ENCODE measurements at regions not wholly inside any gene's neighbourhood (a gene's known extent, or its start where the extent isn't known, plus 50 kb on each side); places are given as distances from the start of the nearest gene placed in this dataset.

DNA sequence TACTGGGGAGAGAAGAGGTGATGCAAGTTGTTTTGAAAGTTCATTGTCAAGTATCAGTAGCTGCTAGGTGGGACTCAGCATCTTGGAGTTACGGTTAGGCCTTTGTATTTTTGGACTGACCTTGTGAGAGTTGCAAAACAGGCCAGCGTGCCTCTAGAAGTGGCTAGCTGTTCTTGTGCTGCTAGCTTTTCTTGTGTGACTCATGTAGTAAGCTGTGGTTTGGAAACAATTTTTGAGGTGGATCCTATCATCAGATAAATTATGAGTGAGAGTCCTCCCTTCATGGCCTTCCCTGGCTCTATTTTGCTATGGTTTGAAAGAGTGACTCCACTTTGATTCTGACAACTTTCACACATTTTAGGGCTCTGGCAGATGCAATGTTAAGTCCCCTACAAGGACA lies 409.2 kb upstream of the HS6ST1 start:
- in situ Hi-C loops (cut with HindIII; ENCODE audit: low pct_ligation_motif_present, low sequenced_read_pairs): loop anchor here (25.0 kb wide), 1 partner anchor 416 kb away; the partner anchor contains the start of gene HS6ST1
- Histone ChIP-seq H3K27me3 (replicated peaks) (no peaks in the 10 kb centered on the region), H3K4me3 (ENCODE audit: low read depth, low read length) (no peak overlapping the region), H3K36me3 (replicated peaks) (no peaks in the 10 kb centered on the region), H3K27ac (peak overlapping the region; percentile 28)
- peak; percentile 92 for DNase-seq
- TF ChIP-seq, protein P1, sequence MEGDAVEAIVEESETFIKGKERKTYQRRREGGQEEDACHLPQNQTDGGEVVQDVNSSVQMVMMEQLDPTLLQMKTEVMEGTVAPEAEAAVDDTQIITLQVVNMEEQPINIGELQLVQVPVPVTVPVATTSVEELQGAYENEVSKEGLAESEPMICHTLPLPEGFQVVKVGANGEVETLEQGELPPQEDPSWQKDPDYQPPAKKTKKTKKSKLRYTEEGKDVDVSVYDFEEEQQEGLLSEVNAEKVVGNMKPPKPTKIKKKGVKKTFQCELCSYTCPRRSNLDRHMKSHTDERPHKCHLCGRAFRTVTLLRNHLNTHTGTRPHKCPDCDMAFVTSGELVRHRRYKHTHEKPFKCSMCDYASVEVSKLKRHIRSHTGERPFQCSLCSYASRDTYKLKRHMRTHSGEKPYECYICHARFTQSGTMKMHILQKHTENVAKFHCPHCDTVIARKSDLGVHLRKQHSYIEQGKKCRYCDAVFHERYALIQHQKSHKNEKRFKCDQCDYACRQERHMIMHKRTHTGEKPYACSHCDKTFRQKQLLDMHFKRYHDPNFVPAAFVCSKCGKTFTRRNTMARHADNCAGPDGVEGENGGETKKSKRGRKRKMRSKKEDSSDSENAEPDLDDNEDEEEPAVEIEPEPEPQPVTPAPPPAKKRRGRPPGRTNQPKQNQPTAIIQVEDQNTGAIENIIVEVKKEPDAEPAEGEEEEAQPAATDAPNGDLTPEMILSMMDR (IDR thresholded peaks at IDR 0.05; ENCODE audit: low read depth, low read length, missing control alignments): no peak

DNA sequence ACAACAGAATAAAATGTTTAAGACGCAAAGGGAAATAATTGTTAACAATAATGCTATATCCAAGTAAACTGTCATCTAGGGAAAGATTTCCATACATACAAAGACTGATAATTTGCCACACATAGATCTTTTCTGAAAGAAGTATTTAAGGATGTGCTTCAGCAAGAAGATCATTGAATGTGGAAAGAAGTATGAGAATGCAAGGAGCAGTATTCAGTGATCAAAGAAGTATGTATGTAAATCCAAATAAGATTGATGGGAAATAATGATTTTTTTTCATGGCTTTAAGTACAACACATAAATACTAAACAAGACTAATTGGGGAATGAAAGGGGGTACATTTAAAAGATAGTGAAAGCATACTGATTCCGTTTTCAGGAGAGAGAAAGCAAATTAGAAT lies 410.4 kb upstream of the HS6ST1 start:
- DNase-seq: no peak
- in situ Hi-C loops (cut with HindIII; ENCODE audit: low pct_ligation_motif_present, low sequenced_read_pairs): loop anchor here (25.0 kb wide), 1 partner anchor 417 kb away; the partner anchor contains the start of gene HS6ST1
- Histone ChIP-seq H3K27ac (no peak overlapping the region), H3K27me3 (replicated peaks) (no peaks in the 10 kb centered on the region), H3K4me3 (ENCODE audit: low read depth, low read length) (no peak overlapping the region), H3K36me3 (replicated peaks) (no peaks in the 10 kb centered on the region)
- TF ChIP-seq, protein P1 (IDR thresholded peaks at IDR 0.05; ENCODE audit: low read depth, low read length, missing control alignments): no peak

DNA sequence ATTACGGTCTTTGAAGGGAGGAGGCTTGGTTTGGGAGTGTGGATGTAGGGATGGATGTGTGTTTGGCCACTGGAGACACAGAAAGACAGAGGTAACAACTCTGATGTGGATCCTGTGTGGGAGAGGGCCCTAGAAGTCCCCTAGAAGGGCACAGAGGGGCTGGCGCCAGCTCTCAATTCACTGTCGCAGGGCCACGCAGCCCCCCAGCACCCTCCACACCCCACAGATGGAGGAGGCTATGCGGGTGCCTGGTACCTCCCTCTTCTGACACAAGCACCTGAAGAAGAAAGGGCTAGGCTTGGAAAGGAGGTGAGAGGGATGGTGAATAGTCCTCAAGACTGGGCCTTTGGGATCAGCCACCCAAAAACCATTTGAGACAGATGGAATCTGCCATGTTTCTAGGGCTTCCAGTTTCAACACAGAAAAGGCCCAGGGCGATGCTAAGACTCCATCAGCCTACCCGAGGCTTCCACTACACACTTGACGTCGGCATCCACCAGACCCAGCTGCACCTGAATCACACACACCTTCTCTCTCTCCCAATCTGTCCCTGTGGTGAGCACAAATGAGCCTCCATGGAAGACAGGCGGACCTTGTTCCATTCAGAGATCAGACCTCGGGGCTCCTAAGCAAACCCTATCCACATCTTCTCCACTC lies 413.5 kb upstream of the HS6ST1 start:
- DNase-seq: no peak
- no peak overlapping the region for H3K4me3 ChIP-seq (ENCODE audit: low read depth, low read length)
- H3K36me3 ChIP-seq (replicated peaks): no peaks in the 10 kb centered on the region
- H3K27ac ChIP-seq: no peak overlapping the region
- TF ChIP-seq, protein P1 (IDR thresholded peaks at IDR 0.05; ENCODE audit: low read depth, low read length, missing control alignments): no peak
- H3K27me3 ChIP-seq (replicated peaks): no peaks in the 10 kb centered on the region
- in situ Hi-C loops (cut with HindIII; ENCODE audit: low pct_ligation_motif_present, low sequenced_read_pairs): loop anchor here (25.0 kb wide), 1 partner anchor 420 kb away; the partner anchor contains the start of gene HS6ST1

- Histone ChIP-seq H3K27ac (peak overlapping the region; percentile 48), H3K27me3 (replicated peaks) (no peaks in the 10 kb centered on the region), H3K4me3 (ENCODE audit: low read depth, low read length) (no peak overlapping the region), H3K36me3 (replicated peaks) (no peaks in the 10 kb centered on the region)
- peak; percentile 91 for DNase-seq
- in situ Hi-C loops (cut with HindIII; ENCODE audit: low pct_ligation_motif_present, low sequenced_read_pairs): loop anchor here (25.0 kb wide), 1 partner anchor 421 kb away; the partner anchor contains the start of gene HS6ST1
- TF ChIP-seq, protein P1 (IDR thresholded peaks at IDR 0.05; ENCODE audit: low read depth, low read length, missing control alignments): no peak
These were observed 414.3 kb upstream of the HS6ST1 start for GRCh38 chr2:128732976-128733431.

GRCh38 chr2:128733450-128733849 lies 414.8 kb upstream of the HS6ST1 start:
- no peak for DNase-seq
- Histone ChIP-seq H3K27ac (peak overlapping the region; percentile 46), H3K4me3 (ENCODE audit: low read depth, low read length) (no peak overlapping the region), H3K27me3 (replicated peaks) (no peaks in the 10 kb centered on the region), H3K36me3 (replicated peaks) (no peaks in the 10 kb centered on the region)
- in situ Hi-C loops (cut with HindIII; ENCODE audit: low pct_ligation_motif_present, low sequenced_read_pairs): loop anchor here (25.0 kb wide), 1 partner anchor 421 kb away; the partner anchor contains the start of gene HS6ST1
- TF ChIP-seq, protein P1 (IDR thresholded peaks at IDR 0.05; ENCODE audit: low read depth, low read length, missing control alignments): no peak

All from brain microvascular endothelial cell (primary cell).